Fibroblast of the aortic adventitia (primary cell): ENCODE measurements at regions not wholly inside any gene's neighbourhood (a gene's known extent, or its start where the extent isn't known, plus 50 kb on each side); places are given as distances from the start of the nearest gene placed in this dataset.

ENCODE experiments used
- DNase-seq: peaks from one replicate; pipeline ENCODE4 v3.0.0-alpha.2; 2010; ENCODE audit warnings: low read depth
- H3K4me3 ChIP-seq: 2 replicates; pipeline ENCODE4 v1.5.1; 2011; ENCODE audit warnings: low read depth, mild to moderate bottlenecking, control low read depth, low read length, moderate library complexity
- TF ChIP-seq, protein P1 (sequence below): IDR thresholded peaks from 2 replicates; pipeline ENCODE4 v1.5.1; 2011; ENCODE audit warnings: mild to moderate bottlenecking, low read length, control low read depth, inconsistent platforms; ENCODE audit not compliant: insufficient read depth

DNA sequence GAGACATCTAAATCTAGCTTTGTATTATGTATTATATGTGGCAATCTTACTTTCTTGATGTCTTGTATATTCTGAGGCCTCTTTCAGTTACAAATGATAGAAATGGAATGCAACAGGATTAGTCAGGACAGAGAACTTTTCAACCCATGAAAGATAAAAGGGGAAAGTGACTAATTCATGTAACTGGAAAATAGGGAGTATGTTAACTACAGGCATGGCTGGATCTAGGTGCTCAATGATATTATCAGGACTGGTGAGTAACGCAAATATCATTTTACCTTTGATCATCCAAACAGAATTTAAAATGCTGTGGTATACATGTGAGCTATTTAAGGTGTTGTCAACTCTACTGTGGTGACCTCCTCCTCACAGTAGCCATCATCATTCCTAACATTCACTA, 215.7 kb upstream of the GLRA1 start:
- DNase-seq = no peak
- H3K4me3 ChIP-seq = no peak overlapping the region
- TF ChIP-seq, protein P1, sequence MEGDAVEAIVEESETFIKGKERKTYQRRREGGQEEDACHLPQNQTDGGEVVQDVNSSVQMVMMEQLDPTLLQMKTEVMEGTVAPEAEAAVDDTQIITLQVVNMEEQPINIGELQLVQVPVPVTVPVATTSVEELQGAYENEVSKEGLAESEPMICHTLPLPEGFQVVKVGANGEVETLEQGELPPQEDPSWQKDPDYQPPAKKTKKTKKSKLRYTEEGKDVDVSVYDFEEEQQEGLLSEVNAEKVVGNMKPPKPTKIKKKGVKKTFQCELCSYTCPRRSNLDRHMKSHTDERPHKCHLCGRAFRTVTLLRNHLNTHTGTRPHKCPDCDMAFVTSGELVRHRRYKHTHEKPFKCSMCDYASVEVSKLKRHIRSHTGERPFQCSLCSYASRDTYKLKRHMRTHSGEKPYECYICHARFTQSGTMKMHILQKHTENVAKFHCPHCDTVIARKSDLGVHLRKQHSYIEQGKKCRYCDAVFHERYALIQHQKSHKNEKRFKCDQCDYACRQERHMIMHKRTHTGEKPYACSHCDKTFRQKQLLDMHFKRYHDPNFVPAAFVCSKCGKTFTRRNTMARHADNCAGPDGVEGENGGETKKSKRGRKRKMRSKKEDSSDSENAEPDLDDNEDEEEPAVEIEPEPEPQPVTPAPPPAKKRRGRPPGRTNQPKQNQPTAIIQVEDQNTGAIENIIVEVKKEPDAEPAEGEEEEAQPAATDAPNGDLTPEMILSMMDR = no peak

DNA sequence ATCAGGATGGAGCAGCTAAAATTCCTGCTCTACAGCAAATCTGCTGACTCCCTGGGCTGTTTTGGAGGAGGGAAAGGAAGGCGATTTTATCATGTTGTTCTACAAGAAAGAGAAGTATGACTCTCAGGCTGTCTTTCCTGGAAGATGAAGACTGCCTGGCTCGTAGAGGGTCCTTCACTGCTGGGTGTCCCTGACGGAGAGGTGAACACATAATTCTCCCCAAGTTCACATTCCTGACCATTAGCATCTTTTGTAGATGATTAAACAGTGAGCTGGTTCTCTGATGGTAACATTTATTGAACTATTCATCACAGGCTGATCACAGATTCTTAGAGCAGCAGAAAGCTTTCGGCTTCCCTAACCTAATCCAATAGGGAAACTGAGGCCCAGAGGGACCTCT, 212.4 kb upstream of the GLRA1 start:
- DNase-seq = no peak
- TF ChIP-seq, protein P1 = no peak
- no peak overlapping the region for H3K4me3 ChIP-seq

DNA sequence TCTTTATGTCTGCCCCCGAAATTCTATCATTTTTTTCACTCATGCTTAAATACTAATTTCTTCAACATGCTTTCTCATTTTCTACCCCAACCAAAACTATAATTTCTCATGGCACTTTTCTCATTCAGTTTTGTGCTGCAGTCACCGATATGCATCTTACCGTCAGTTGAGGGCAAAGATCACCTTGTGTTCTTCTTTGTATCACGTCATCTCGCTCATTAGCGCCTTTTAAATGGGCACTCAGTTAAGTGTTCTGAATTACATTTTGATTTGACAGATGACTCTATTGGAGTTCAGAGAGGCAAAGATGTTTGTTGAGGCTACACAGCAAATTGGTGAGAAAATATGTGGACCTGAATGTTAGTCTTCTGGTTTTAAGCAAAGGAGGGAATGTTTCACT, 211.7 kb upstream of the GLRA1 start:
- TF ChIP-seq, protein P1 = no peak
- DNase-seq = no peak
- H3K4me3 ChIP-seq = no peak overlapping the region

DNA sequence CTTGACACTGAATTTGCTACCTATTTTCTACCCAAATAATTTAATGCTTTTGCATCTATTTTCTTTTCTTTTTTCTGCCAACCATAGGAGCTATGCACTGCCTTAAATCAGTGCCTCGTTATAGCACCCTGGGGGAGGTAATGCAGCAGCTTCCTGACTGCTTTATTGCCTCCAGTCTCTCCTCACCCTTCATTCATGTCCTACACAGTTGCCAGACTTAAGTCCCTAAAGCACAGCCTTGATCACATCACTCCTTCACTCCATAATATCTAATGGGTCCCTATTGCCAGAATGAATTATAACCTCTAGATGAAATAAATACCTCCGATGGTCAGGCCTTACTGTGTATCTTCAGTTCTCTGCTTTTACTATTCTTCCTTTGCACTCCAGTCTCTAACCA, 211.2 kb upstream of the GLRA1 start:
- TF ChIP-seq, protein P1 = no peak
- no peak for DNase-seq
- no peak overlapping the region for H3K4me3 ChIP-seq

DNA sequence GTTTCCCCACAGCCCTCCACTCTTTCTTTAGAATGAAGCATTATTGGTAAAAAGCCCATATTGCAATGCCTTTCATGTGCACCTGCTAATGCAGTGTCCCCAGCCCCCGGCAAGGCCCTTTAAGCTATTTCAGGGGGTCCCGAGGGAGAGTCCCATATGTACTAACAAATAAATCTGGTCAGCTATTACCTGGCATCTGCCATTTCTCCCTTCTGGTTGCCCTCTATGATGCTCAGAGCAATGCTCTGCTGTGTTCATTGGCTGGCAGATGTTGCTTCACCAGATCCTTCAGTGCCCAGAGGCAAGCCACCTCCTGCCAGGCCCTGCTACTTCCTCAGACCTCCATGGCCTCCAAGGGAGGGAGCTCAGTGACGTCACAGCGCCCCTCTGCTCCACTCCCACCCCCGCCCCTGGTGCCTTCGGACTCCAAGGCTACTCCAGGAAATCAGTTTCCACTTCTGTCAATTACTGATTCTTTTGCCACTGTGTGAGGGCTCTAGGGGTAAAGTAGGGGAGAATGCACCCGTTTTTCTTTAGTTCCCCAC, 201.1 kb upstream of the GLRA1 start:
- DNase-seq = no peak
- TF ChIP-seq, protein P1 = no peak
- H3K4me3 ChIP-seq = no peak overlapping the region

DNA sequence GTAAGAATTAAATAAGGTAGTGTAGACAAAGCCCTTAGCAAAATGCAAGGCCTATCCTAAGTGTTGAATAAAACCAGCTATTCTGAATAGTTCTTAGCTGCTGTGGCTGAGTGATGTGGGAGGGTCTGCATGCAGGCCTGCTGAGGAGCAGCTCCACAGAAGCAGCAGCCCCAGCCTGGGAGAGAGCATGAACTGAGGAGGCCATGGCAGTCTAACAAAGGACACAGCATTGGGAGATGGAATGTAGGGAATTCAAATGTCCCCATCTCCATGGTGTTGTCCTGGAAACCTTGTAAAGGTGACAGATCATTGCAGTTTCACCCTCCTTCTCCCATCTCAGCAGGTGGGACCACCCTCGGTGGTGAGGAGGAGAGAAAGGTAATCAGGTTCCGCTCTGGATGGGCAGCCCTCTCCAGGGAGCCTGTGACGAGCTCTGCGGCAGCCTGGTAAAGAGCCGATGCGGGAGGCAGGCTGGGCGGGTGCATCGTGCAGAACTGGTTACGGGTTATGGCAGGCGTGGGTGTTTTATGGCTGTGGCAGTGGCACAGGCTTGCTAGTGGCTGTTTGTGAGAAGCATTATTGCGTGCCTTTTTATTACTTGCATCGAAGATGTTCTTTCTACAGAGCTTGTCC, 199.9 kb upstream of the GLRA1 start:
- no peak for DNase-seq
- TF ChIP-seq, protein P1 = no peak

More for the DNA sequence above, 199.9 kb upstream of the GLRA1 start:
- no peak overlapping the region for H3K4me3 ChIP-seq
